ENCODE measurements at regions not wholly inside any gene's neighbourhood (a gene's known extent, or its start where the extent isn't known, plus 50 kb on each side); places are given as distances from the start of the nearest gene placed in this dataset.

DNA sequence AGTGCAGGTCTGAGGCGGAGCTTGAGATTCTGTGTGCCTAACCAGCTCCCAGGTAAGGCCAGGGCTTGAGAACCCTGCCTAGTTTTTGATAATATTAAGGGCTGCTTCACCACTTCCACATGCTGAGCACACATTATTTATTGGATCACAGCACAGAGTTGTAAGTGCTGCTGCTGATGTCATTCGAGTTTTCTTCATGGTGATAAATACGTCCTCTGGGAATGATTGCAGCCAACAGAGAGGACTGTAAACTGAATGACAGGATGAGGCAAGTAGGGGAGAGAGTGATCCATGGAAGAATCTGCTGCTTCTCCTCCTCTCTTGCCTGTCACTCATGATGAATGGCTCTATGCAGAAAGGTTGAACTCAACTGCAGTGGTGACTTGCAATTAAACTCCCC lies 77.9 kb upstream of the VPS13A start:
- TF ChIP-seq EZH2phosphoT487 (IDR thresholded peaks at IDR 0.05; ENCODE audit: unreplicated experiment) (no peak), CTCF (conservative IDR thresholded peaks at IDR 0.05; ENCODE audit: low read depth in 2 of 2) (no peak), EZH2 (IDR thresholded peaks at IDR 0.05; ENCODE audit: low read depth, unreplicated experiment) (no peak)

All from GM23338 (cell line).